GM20000 (cell line): ENCODE measurements at regions not wholly inside any gene's neighbourhood (a gene's known extent, or its start where the extent isn't known, plus 50 kb on each side); places are given as distances from the start of the nearest gene placed in this dataset.

ENCODE experiments used
- DNase-seq: peaks from one replicate; pipeline ENCODE4 v3.0.0; 2012; ENCODE audit warnings: low spot score
- TF ChIP-seq, protein P1 (sequence below): IDR thresholded peaks from 2 replicates; pipeline ENCODE4 v1.5.1; 2012; ENCODE audit warnings: mild to moderate bottlenecking, control low read depth; ENCODE audit errors: extremely low read depth, missing control alignments

GRCh38 chr12:125512541-125513298, 447.5 kb downstream of the AACS start:
- TF ChIP-seq, protein P1, sequence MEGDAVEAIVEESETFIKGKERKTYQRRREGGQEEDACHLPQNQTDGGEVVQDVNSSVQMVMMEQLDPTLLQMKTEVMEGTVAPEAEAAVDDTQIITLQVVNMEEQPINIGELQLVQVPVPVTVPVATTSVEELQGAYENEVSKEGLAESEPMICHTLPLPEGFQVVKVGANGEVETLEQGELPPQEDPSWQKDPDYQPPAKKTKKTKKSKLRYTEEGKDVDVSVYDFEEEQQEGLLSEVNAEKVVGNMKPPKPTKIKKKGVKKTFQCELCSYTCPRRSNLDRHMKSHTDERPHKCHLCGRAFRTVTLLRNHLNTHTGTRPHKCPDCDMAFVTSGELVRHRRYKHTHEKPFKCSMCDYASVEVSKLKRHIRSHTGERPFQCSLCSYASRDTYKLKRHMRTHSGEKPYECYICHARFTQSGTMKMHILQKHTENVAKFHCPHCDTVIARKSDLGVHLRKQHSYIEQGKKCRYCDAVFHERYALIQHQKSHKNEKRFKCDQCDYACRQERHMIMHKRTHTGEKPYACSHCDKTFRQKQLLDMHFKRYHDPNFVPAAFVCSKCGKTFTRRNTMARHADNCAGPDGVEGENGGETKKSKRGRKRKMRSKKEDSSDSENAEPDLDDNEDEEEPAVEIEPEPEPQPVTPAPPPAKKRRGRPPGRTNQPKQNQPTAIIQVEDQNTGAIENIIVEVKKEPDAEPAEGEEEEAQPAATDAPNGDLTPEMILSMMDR = no peak
- no peak for DNase-seq

DNA sequence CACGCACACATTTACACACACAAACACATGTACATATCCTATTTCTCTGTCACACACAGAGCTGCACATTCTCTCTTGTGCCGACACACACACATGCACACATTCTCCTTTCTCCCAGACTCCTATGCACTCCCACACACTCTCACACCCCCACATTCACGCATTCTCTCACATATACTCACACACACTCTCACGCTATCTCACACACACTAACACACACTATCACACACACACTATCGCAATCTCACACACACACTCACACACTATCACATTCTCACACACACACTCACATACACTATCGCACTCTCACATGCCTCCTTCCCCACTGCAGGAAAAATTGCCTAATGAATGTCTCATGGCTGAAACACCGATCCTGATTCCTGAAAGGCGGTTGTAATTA, 450.7 kb downstream of the AACS start:
- TF ChIP-seq, protein P1 = no peak
- DNase-seq = no peak

GRCh38 chr12:125518074-125518473, 452.8 kb downstream of the AACS start:
- DNase-seq = no peak
- TF ChIP-seq, protein P1 = no peak

DNA sequence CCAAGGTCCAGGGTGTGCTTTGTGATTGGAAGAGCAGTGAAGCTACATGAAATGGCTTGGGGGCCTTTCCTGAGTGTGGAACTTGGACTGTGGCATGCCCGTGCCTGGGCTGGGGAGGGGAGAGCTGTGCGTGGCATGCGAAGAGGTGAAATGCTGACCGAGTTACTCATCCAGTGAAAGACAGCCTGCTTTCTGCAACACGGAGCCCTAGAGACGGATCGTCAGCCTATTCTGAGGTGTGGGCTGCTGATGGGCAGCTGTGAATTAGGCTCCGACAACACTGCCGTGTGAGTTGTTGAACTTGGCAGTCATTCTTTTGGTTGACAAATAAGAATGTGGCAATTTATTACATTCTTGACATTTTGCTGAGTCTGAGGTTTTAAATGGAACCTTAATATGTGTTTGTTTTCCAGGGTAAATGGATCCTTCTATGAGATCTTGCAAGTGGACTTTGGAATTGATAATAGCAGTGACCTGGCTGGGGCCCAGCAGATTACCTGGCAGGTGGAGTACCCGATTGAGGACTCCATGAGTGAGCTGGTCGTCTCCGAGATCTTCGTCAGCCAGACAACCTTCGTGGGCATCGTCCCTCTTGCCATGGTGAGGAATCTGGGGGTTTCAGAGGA, 453.9 kb downstream of the AACS start:
- no peak for DNase-seq
- TF ChIP-seq, protein P1 = no peak

DNA sequence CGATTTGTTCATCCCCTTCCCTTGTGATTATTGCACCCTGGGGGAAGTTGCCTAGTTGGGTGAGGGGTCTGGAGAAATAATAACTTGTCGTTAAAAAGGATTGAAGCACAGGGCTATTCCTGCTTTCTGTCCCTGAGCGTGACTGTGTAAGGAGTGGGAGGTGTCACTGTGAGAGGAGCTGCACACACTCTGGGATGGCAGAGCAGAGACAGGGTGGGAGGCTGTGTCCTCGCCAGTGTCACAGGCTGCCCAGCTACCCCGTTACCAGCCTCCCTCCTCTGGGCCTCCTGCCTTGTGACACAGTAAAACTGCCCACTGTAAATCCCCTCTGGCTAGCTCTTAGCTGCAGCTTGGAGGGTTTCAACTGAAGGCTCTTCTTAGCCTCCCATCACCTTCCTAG, 460.6 kb downstream of the AACS start:
- TF ChIP-seq, protein P1 = no peak
- no peak for DNase-seq

GRCh38 chr12:125528281-125528680, 463.0 kb downstream of the AACS start:
- DNase-seq = no peak
- TF ChIP-seq, protein P1 = no peak

GRCh38 chr12:125530201-125530600, 465.0 kb downstream of the AACS start:
- DNase-seq = no peak
- TF ChIP-seq, protein P1 = no peak
